ENCODE measurements at regions not wholly inside any gene's neighbourhood (a gene's known extent, or its start where the extent isn't known, plus 50 kb on each side); places are given as distances from the start of the nearest gene placed in this dataset.
A peak's percentile ranks its signal among the peaks of the same experiment; 100 is the strongest.

- DNase-seq (ENCODE audit: low read depth in 2 of 2) = peak in 1 of 2 donors; percentile 1
These were observed 547.6 kb downstream of the HAO1 start for GRCh38 chr20:7392542-7393206.

GRCh38 chr20:7399114-7399513 lies 541.1 kb downstream of the HAO1 start:
- peak in 1 of 2 donors; percentile 71 for DNase-seq (ENCODE audit: low read depth in 2 of 2)

- DNase-seq (ENCODE audit: low read depth in 2 of 2) = peak in 1 of 2 donors; percentile 52
These were observed 540.7 kb downstream of the HAO1 start for GRCh38 chr20:7399575-7399974.

GRCh38 chr20:7406671-7407070 lies 533.6 kb downstream of the HAO1 start:
- no peak for DNase-seq (ENCODE audit: low read depth in 2 of 2)

GRCh38 chr20:7410150-7410549 lies 530.1 kb downstream of the HAO1 start:
- DNase-seq (ENCODE audit: low read depth in 2 of 2) = no peak

GRCh38 chr20:7411075-7411474 lies 529.2 kb downstream of the HAO1 start:
- DNase-seq (ENCODE audit: low read depth in 2 of 2) = no peak

GRCh38 chr20:7415427-7415826 lies 524.8 kb downstream of the HAO1 start:
- DNase-seq (ENCODE audit: low read depth in 2 of 2) = no peak

- no peak for DNase-seq (ENCODE audit: low read depth in 2 of 2)
These were observed 523.9 kb downstream of the HAO1 start for GRCh38 chr20:7416382-7416781.

GRCh38 chr20:7420345-7420744 lies 519.9 kb downstream of the HAO1 start:
- no peak for DNase-seq (ENCODE audit: low read depth in 2 of 2)

- no peak for DNase-seq (ENCODE audit: low read depth in 2 of 2)
These were observed 513.3 kb downstream of the HAO1 start for GRCh38 chr20:7426890-7427496.

GRCh38 chr20:7428946-7429345 lies 511.3 kb downstream of the HAO1 start:
- no peak for DNase-seq (ENCODE audit: low read depth in 2 of 2)

- DNase-seq (ENCODE audit: low read depth in 2 of 2) = no peak
These were observed 507.6 kb downstream of the HAO1 start for GRCh38 chr20:7432612-7433011.

- no peak for DNase-seq (ENCODE audit: low read depth in 2 of 2)
These were observed 502.9 kb downstream of the HAO1 start for GRCh38 chr20:7437311-7437710.

- no peak for DNase-seq (ENCODE audit: low read depth in 2 of 2)
These were observed 491.0 kb downstream of the HAO1 start for GRCh38 chr20:7449269-7449668.

GRCh38 chr20:7452890-7453289 lies 487.4 kb downstream of the HAO1 start:
- DNase-seq (ENCODE audit: low read depth in 2 of 2) = no peak

- DNase-seq (ENCODE audit: low read depth in 2 of 2) = no peak
These were observed 486.2 kb downstream of the HAO1 start for GRCh38 chr20:7454047-7454446.

GRCh38 chr20:7458459-7458858 lies 481.8 kb downstream of the HAO1 start:
- DNase-seq (ENCODE audit: low read depth in 2 of 2) = no peak

- peak in 1 of 2 donors; percentile 46 for DNase-seq (ENCODE audit: low read depth in 2 of 2)
These were observed 481.2 kb downstream of the HAO1 start for GRCh38 chr20:7459083-7459482.

- DNase-seq (ENCODE audit: low read depth in 2 of 2) = peak in 1 of 2 donors; percentile 2
These were observed 477.0 kb downstream of the HAO1 start for GRCh38 chr20:7463290-7463689.

- DNase-seq (ENCODE audit: low read depth in 2 of 2) = no peak
These were observed 469.3 kb downstream of the HAO1 start for GRCh38 chr20:7470912-7471311.

- DNase-seq (ENCODE audit: low read depth in 2 of 2) = peak in 1 of 2 donors; percentile 49
These were observed 450.0 kb downstream of the HAO1 start for GRCh38 chr20:7490288-7490687.

GRCh38 chr20:7492257-7492656 lies 448.0 kb downstream of the HAO1 start:
- DNase-seq (ENCODE audit: low read depth in 2 of 2) = no peak

- no peak for DNase-seq (ENCODE audit: low read depth in 2 of 2)
These were observed 446.9 kb downstream of the HAO1 start for GRCh38 chr20:7493311-7493710.
